Endothelial cell of umbilical vein (primary cell): ENCODE measurements at regions not wholly inside any gene's neighbourhood (a gene's known extent, or its start where the extent isn't known, plus 50 kb on each side); places are given as distances from the start of the nearest gene placed in this dataset.

Experiments used
- BruUV-seq: library from RNA; stranded (reverse); fragments of 400-500 nt; replicated peaks from 2 replicates; lab custom pipeline; 2021; lab: Mats Ljungman, UMichigan
- CTCF ChIA-PET: fragments of 300-600, 350-600 bp; sonication (Branson Sonifier 250); formaldehyde crosslinking; loops from one replicate; lab custom pipeline; 2021; ENCODE audit warnings: antibody characterized with exemption, inconsistent platforms; lab: Charles Lee
- POLR2A ChIA-PET: fragments of 300-600, 350-600 bp; sonication (Branson Sonifier 250); formaldehyde crosslinking; loops from one replicate; lab custom pipeline; 2021; ENCODE audit warnings: antibody characterized with exemption, inconsistent platforms; lab: Charles Lee
- DNase-seq: peaks from one replicate; pipeline ENCODE4 v3.0.0-alpha.2; 2011; ENCODE audit warnings: low read depth, low spot score
- FAIRE-seq: peaks from 2 replicates; lab custom pipeline; 2011; peaks lifted over from hg19 to GRCh38; lab: Jason Lieb, UNC
- H2AFZ ChIP-seq: 2 replicates; pipeline ENCODE4 v1.6.0; 2012; ENCODE audit warnings: low read depth, low read length, control low read depth, inconsistent platforms
- H3K27ac ChIP-seq: 2 replicates; pipeline ENCODE4 v1.5.1; 2011; ENCODE audit warnings: low read depth, mild to moderate bottlenecking, control low read depth, low read length, moderate library complexity; ENCODE audit not compliant: insufficient read depth
- H3K27me3 ChIP-seq, 2 experiments: 2 replicates each; pipeline versions ENCODE4 v1.6.0 to v1.6.1; 2011; ENCODE audit warnings: low read length in 2 of 2, mixed read lengths in 1 of 2; ENCODE audit not compliant: control insufficient read depth in 2 of 2, insufficient read depth in 2 of 2
- H3K36me3 ChIP-seq, 2 experiments: 2 replicates in 1 of 2; 3 replicates in 1 of 2; pipeline ENCODE4 v1.5.1; 2011; ENCODE audit warnings: low read length in 2 of 2, mild to moderate bottlenecking in 1 of 2, moderate library complexity in 1 of 2; ENCODE audit not compliant: control insufficient read depth in 2 of 2, insufficient read depth in 2 of 2; ENCODE audit errors: extremely low read depth in 1 of 2
- H3K4me1 ChIP-seq: 3 replicates; pipeline ENCODE4 v1.5.1; 2011; ENCODE audit warnings: mild to moderate bottlenecking, low read length; ENCODE audit not compliant: control insufficient read depth, insufficient read depth; ENCODE audit errors: extremely low read depth
- H3K4me2 ChIP-seq: 2 replicates; pipeline ENCODE4 v1.6.1; 2011; ENCODE audit warnings: low read length, control low read depth, mixed read lengths; ENCODE audit not compliant: insufficient read depth
- H3K4me3 ChIP-seq, 3 experiments: fragments of 200-600 bp in 1 of 3; sonication (generic), shearing (Covaris generic) in 1 of 3; replicated peaks in 1 of 3; 2 replicates each; pipeline ENCODE4 v1.5.1; 2011 to 2016; ENCODE audit warnings: control low read depth in 3 of 3, low read length in 3 of 3, mild to moderate bottlenecking in 2 of 3, inconsistent platforms in 1 of 3, low read depth in 1 of 3, moderate library complexity in 1 of 3; ENCODE audit not compliant: insufficient read depth in 1 of 3
- H3K79me2 ChIP-seq: 2 replicates; pipeline ENCODE4 v1.6.0; 2012; ENCODE audit warnings: low read length, inconsistent platforms; ENCODE audit not compliant: control insufficient read depth, insufficient read depth
- H3K9ac ChIP-seq: replicated peaks from 2 replicates; pipeline ENCODE3; 2011; ENCODE audit warnings: low read length, control low read depth; ENCODE audit not compliant: insufficient read depth; ENCODE audit errors: extremely low read depth
- H3K9me1 ChIP-seq: replicated peaks from 3 replicates; pipeline ENCODE4 v1.6.0; 2011; ENCODE audit warnings: mild to moderate bottlenecking, low read length; ENCODE audit not compliant: control insufficient read depth, insufficient read depth; ENCODE audit errors: extremely low read depth
- H3K9me3 ChIP-seq: replicated peaks from 2 replicates; pipeline ENCODE4 v1.5.1; 2012; ENCODE audit warnings: low read length, inconsistent platforms; ENCODE audit not compliant: control insufficient read depth, insufficient read depth
- H4K20me1 ChIP-seq: replicated peaks from 2 replicates; pipeline ENCODE3; 2011; ENCODE audit warnings: mild to moderate bottlenecking, low read length; ENCODE audit not compliant: control insufficient read depth, insufficient read depth; ENCODE audit errors: extremely low read depth
- CTCF ChIP-seq, 2 donors: IDR thresholded peaks; 1 replicate in 1 of 2; 2 replicates in 1 of 2; pipeline ENCODE4 v1.5.1; 2011; ENCODE audit warnings: low read length in 2 of 2, mild to moderate bottlenecking in 2 of 2, moderate library complexity in 2 of 2, control low read depth in 1 of 2, inconsistent platforms in 1 of 2, low read depth in 1 of 2; ENCODE audit not compliant: insufficient read depth in 1 of 2; ENCODE audit errors: extremely low read depth in 1 of 2
- EZH2 ChIP-seq: IDR thresholded peaks from 2 replicates; pipeline ENCODE4 v1.6.1; 2012; ENCODE audit warnings: borderline replicate concordance, low read depth, mild to moderate bottlenecking, moderate library complexity, low read length, inconsistent platforms; ENCODE audit not compliant: severe bottlenecking
- FOS ChIP-seq: IDR thresholded peaks from 2 replicates; pipeline ENCODE4 v1.6.1; 2011; ENCODE audit warnings: mild to moderate bottlenecking, low read length, moderate library complexity, borderline replicate concordance; ENCODE audit not compliant: insufficient read depth
- GATA2 ChIP-seq: IDR thresholded peaks from 2 replicates; pipeline ENCODE4 v1.7.0; 2011; ENCODE audit warnings: low read depth, mild to moderate bottlenecking, moderate library complexity, mixed read lengths, low read length; ENCODE audit not compliant: insufficient read length, insufficient read depth
- MYC ChIP-seq: IDR thresholded peaks from one replicate; pipeline ENCODE4 v1.6.1; 2011; ENCODE audit warnings: mild to moderate bottlenecking, low read depth, low read length
- POLR2A ChIP-seq: IDR thresholded peaks from 2 replicates; pipeline ENCODE4 v1.6.1; 2012; ENCODE audit warnings: low read depth, mild to moderate bottlenecking, control low read depth, low read length
- POLR2AphosphoS5 ChIP-seq: IDR thresholded peaks from 2 replicates; pipeline ENCODE4 v1.6.1; 2012; ENCODE audit warnings: low read depth, mild to moderate bottlenecking, control low read depth, low read length, moderate library complexity; ENCODE audit not compliant: insufficient read depth
- dilution Hi-C: fragments of 300-500 bp; cut with MboI; formaldehyde crosslinking; loops from one replicate; pipeline ENCODE4 v1.15.0; 2019; ENCODE audit warnings: low sequenced_read_pairs; ENCODE audit not compliant: extremely low pct_ligation_motif_present
- intact Hi-C: fragments of 100-400 bp; cut with micrococcal nuclease; formaldehyde crosslinking; loops from one replicate; pipeline ENCODE4 v1.10.0; 2022
- TF ChIP-seq, protein P1 (sequence below): IDR thresholded peaks from 2 replicates; pipeline ENCODE4 v1.6.1; 2011; ENCODE audit not compliant: insufficient read depth, insufficient read length

DNA sequence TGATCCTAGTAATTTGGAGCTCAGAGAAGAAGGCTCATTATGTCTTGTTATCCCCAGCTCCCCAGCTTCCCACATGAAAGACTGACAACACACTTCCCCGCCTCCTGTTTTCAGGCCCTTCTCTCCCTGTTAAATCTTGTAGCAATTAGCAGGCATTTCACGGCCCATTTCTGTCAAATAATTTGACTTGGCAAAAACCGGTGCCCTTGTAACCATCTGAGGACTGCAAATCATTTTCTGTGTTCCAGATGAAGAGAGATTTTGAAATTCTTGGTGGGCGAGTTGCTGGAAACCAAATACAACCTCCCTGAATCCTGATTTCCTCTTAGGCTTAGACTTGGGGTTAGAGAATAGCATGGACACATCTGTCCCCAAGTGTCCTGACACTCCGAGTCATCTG, 109.7 kb downstream of the MSX2 start:
- Histone ChIP-seq H3K9ac (no peak overlapping the region), H3K9me1 (no peaks in the 10 kb centered on the region), H3K36me3 (no peaks in the 10 kb centered on the region), H3K9me3 (no peaks in the 10 kb centered on the region), H2AFZ (no peak overlapping the region), H3K4me1 (no peaks in the 10 kb centered on the region), H4K20me1 (no peaks in the 10 kb centered on the region), H3K4me2 (no peak overlapping the region), H3K4me3 (no peak overlapping the region), H3K27me3 (no peaks in the 10 kb centered on the region), H3K27ac (no peak overlapping the region), H3K79me2 (no peaks in the 10 kb centered on the region)
- POLR2A ChIA-PET, result no interaction called here
- DNase-seq (no peak), FAIRE-seq (no peak)
- intact Hi-C loops, result no loop called here
- dilution Hi-C loops, result no loop called here
- BruUV-seq, result no TSS peak
- no peak for TF ChIP-seq POLR2AphosphoS5
- TF ChIP-seq EZH2, result no peak
- no peak for TF ChIP-seq FOS
- TF ChIP-seq CTCF (IDR thresholded peaks at IDR 0.05; ENCODE audit: extremely low read depth in 1 of 2, insufficient read depth in 1 of 2, low read depth in 1 of 2, low read length in 2 of 2), result no peak
- TF ChIP-seq, protein P1, sequence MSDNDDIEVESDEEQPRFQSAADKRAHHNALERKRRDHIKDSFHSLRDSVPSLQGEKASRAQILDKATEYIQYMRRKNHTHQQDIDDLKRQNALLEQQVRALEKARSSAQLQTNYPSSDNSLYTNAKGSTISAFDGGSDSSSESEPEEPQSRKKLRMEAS, result no peak
- TF ChIP-seq POLR2A, result no peak
- TF ChIP-seq MYC, result no peak
- TF ChIP-seq GATA2, result no peak
- CTCF ChIA-PET, result no interaction called here
